Heart left ventricle (tissue), 16 donors: ENCODE measurements at regions not wholly inside any gene's neighbourhood (a gene's known extent, or its start where the extent isn't known, plus 50 kb on each side); places are given as distances from the start of the nearest gene placed in this dataset.
"Not testable (repeated sequence)": the region's sequence is repeated elsewhere in the genome, so short reads cannot be mapped to it uniquely, and the experiment has no call there.

ENCODE experiments used
- ATAC-seq, 4 donors: fragments of 200-7000 bp; cut with Tn5 transposase; one replicate each; pipeline ENCODE4 v1.9.1; 2020 to 2022; ENCODE audit warnings: moderate library complexity in 4 of 4, mild to moderate bottlenecking in 3 of 4, moderate number of reproducible peaks in 1 of 4
- DNase-seq, 5 donors: peaks; one replicate each; pipeline ENCODE4 v3.0.0-alpha.2; 2020
- H3K27ac ChIP-seq, 12 donors: fragments of 200-600 bp; sonication (generic) in 4 of 12; one replicate each; pipeline versions ENCODE4 v1.5.0 to v1.8.0; 2016 to 2022; ENCODE audit warnings: mild to moderate bottlenecking in 2 of 12
- H3K27me3 ChIP-seq, 9 donors: fragments of 200-600 bp; sonication (generic) in 2 of 9; one replicate each; pipeline versions ENCODE4 v1.5.1 to v1.8.0; 2016 to 2022; ENCODE audit warnings: mild to moderate bottlenecking in 3 of 9
- H3K36me3 ChIP-seq, 9 donors: fragments of 200-600 bp; sonication (generic) in 2 of 9; one replicate each; pipeline versions ENCODE4 v1.5.0 to v1.8.0; 2018 to 2022; ENCODE audit warnings: mild to moderate bottlenecking in 2 of 9
- H3K4me1 ChIP-seq, 12 donors: fragments of 200-600 bp; sonication (generic) in 4 of 12; one replicate each; pipeline versions ENCODE4 v1.5.0 to v1.8.0; 2016 to 2022; ENCODE audit warnings: mild to moderate bottlenecking in 3 of 12
- H3K4me3 ChIP-seq, 12 donors: fragments of 200-600 bp; sonication (generic) in 4 of 12; one replicate each; pipeline versions ENCODE4 v1.5.0 to v1.8.0; 2017 to 2022; ENCODE audit warnings: mild to moderate bottlenecking in 9 of 12, moderate library complexity in 4 of 12
- H3K9me3 ChIP-seq, 12 donors: fragments of 200-600 bp; sonication (generic) in 4 of 12; one replicate each; pipeline versions ENCODE4 v1.5.0 to v1.8.0; 2016 to 2022; ENCODE audit warnings: mild to moderate bottlenecking in 1 of 12
- POLR2A ChIP-seq, 2 donors: fragments of 450-650 bp; IDR thresholded peaks; one replicate each; pipeline ENCODE4 v1.6.1; 2017; ENCODE audit warnings: antibody characterized with exemption in 2 of 2, mild to moderate bottlenecking in 2 of 2, moderate library complexity in 2 of 2
- WGBS, 4 donors: extraction: QIAGEN DNeasy Blood & Tissue Kit in 2 of 4; methylation state at CpG; one replicate each; pipeline versions ENCODE4 v1.1.5 to v1.1.7; 2013 to 2018; 5-methylcytosine and 5-hydroxymethylcytosine counted together
- intact Hi-C, 10 donors: fragments of 100-400 bp; cut with DNase I; formaldehyde crosslinking; loops; one replicate each; pipeline versions ENCODE4 v1.11.1 to v1.14.2; 2022
- TF ChIP-seq, protein P1 (sequence below), 12 donors: fragments of 200-600 bp; sonication (generic) in 4 of 12; IDR thresholded peaks; one replicate each; pipeline versions ENCODE4 v1.5.0 to v1.8.0; 2018 to 2022; ENCODE audit warnings: antibody characterized with exemption in 12 of 12, mild to moderate bottlenecking in 5 of 12
- donor health status: ischemic (EF 13 %, LVEDD 7.1; RV severe dilation, severe dysfunction).
- donor health status: healthy with polysubstance abuse.
- donor health status: DM: no; HTN: yes; CAD: no.
- donor health status: DM: no; HTN: no; CAD: no.
- donor health status: ischemic (EF 25% LVEDD 6.9; RV normal size, moderate dysfunction).
- donor health status: ischemic (EF 25% LVEDD 5.7; RV mildly dilated, moderate dysfunction).
- donor health status: healthy.
- donor health status: DM: yes; HTN: yes; CAD: no.
- donor health status: ischemic (EF 35%, LVEDD 5.7; RV mildly dilated, moderate dysfunction).
- donor health status: nonischemic (EF 11% LVEDD 7.7; RV severe dilation, severe dysfunction).
- donor health status: DM: yes; HTN: yes; CAD: no.
- donor health status: PGD.
- donor health status: ischemic (EF 29% LVEDD 5.4; RV normal size, mild dysfunction).
- donor health status: nonischemic (EF 23%, LVEDD 6.1; RV moderate dilation, normal function).

DNA sequence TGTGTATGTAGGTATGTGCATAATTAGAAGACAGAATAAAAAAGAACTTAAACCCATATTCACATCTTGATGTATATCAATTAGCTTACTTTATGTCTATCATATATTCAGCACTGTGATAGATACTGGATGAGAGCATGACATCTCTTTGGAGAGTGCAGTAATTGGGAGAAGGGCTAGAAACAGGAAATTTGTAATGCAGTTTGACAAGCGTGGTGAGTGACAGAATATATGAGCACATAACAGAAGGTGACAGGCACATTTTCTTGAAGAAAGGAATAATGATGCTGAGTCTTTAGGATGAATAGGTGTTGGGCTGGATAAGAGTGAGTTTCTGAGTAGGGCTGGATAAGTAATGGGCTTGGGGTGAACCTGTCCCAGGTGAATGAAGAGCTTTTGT is 680.3 kb upstream of the ZNF385D start:
- 64 to 76% (median 72%) methylated on average over 1 of the region's 1 CpG for WGBS, 4 donors
- intact Hi-C loops: no loop called here
- no peak overlapping the region for H3K27ac ChIP-seq
- H3K36me3 ChIP-seq: no peaks in the 10 kb centered on the region
- ATAC-seq (no peak), DNase-seq (no peak)
- H3K4me1 ChIP-seq: no peaks in the 10 kb centered on the region
- H3K4me3 ChIP-seq: no peak overlapping the region
- peaks cover 0 to 5% (median 0%) of the 10 kb centered on the region in 12 donors for H3K9me3 ChIP-seq
- TF ChIP-seq, protein P1, sequence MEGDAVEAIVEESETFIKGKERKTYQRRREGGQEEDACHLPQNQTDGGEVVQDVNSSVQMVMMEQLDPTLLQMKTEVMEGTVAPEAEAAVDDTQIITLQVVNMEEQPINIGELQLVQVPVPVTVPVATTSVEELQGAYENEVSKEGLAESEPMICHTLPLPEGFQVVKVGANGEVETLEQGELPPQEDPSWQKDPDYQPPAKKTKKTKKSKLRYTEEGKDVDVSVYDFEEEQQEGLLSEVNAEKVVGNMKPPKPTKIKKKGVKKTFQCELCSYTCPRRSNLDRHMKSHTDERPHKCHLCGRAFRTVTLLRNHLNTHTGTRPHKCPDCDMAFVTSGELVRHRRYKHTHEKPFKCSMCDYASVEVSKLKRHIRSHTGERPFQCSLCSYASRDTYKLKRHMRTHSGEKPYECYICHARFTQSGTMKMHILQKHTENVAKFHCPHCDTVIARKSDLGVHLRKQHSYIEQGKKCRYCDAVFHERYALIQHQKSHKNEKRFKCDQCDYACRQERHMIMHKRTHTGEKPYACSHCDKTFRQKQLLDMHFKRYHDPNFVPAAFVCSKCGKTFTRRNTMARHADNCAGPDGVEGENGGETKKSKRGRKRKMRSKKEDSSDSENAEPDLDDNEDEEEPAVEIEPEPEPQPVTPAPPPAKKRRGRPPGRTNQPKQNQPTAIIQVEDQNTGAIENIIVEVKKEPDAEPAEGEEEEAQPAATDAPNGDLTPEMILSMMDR (IDR thresholded peaks at IDR 0.05): no peak
- no peak for TF ChIP-seq POLR2A (IDR thresholded peaks at IDR 0.05)
- H3K27me3 ChIP-seq: no peaks in the 10 kb centered on the region

DNA sequence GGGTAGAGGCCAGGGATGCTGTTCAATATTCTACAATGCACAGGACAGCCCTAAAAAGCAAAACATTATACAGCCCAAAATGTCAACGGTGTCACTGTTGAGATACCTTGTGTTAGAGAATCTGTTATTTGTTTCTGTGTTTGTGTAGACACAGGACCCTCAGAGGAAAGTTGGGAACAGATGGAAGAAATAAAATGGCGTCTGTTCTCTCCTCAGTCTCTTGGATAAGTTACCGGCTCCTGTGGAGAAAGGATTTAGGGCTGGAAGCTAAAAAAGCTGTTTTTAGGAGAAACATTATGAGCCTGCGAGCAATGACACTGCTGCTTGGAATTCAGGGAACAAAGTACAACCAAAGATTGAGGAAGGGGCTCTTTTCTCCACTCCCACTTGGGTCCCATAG is 688.6 kb upstream of the ZNF385D start:
- ATAC-seq (no peak), DNase-seq (no peak)
- Histone ChIP-seq H3K4me3 (no peak overlapping the region), H3K27ac (no peak overlapping the region), H3K36me3 (no peaks in the 10 kb centered on the region), H3K4me1 (no peaks in the 10 kb centered on the region), H3K27me3 (no peaks in the 10 kb centered on the region), H3K9me3 (no peaks in the 10 kb centered on the region)
- WGBS, 4 donors: 72 to 84% (median 80%) methylated on average over 4 of the region's 4 CpGs
- intact Hi-C loops: no loop called here
- no peak for TF ChIP-seq POLR2A (IDR thresholded peaks at IDR 0.05)
- TF ChIP-seq, protein P1 (IDR thresholded peaks at IDR 0.05): no peak

DNA sequence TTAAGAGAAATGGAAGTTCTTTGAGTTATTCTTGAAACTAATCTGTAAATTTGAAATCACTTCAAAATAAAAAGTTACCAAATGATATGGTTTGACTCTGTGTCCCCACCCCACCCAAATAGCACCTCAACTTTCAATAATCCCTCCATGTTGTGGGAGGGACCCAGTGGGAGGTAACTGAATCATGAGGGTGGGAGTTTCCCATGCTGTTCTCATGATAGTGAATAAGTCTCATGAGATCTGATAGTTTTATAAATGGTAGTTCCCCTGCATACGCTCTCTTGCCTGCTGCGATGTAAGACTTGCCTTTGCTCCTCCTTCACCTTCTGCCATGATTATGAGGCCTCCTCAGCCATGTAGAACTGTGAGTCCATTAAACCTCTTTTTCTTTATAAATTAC is 690.7 kb upstream of the ZNF385D start:
- H3K4me1 ChIP-seq: no peaks in the 10 kb centered on the region
- ATAC-seq (no peak), DNase-seq (no peak)
- H3K4me3 ChIP-seq: no peak overlapping the region
- no peak overlapping the region for H3K27ac ChIP-seq
- WGBS, 4 donors: 85 to 97% (median 89%) methylated on average over 2 of the region's 2 CpGs
- no peaks in the 10 kb centered on the region for H3K36me3 ChIP-seq
- H3K27me3 ChIP-seq: no peaks in the 10 kb centered on the region
- intact Hi-C loops: no loop called here
- no peak for TF ChIP-seq POLR2A (IDR thresholded peaks at IDR 0.05)
- TF ChIP-seq, protein P1 (IDR thresholded peaks at IDR 0.05): no peak
- H3K9me3 ChIP-seq: no peaks in the 10 kb centered on the region

DNA sequence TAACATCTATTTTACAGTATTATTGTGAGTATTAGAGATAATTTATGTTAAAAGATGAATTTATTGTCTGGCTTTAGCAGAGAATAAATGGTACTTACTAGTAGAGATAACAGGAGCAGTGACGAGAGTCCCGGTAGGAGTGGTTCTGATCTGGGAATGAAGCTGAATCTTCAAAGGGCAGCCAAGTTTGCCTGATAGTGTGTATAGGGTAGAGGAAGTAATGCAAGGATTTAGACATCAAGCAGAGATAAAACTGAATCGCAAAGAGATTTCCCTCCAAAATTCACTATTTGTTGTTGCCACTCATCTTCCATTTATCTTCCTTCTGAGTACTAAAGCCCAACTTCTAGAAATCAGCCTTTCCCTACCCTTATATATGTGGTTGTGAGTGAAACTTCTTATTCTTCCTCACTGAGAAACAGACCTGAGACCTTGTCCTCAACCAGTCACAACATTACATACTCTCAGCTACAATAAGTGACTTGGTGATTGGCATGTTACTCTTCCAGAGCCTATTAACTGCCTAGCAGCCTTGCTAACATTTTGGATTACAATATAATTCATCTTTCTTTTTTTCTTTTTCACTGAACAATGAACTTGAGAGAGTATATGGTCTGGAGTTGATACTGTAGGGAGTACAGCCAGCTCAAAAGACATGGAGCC is 692.7 kb upstream of the ZNF385D start:
- ATAC-seq (no peak), DNase-seq (no peak)
- no peaks in the 10 kb centered on the region for H3K27me3 ChIP-seq
- H3K36me3 ChIP-seq: no peaks in the 10 kb centered on the region
- H3K9me3 ChIP-seq: no peaks in the 10 kb centered on the region
- TF ChIP-seq POLR2A (IDR thresholded peaks at IDR 0.05): no peak
- TF ChIP-seq, protein P1 (IDR thresholded peaks at IDR 0.05): no peak
- H3K27ac ChIP-seq: no peak overlapping the region
- intact Hi-C loops: no loop called here
- no peak overlapping the region for H3K4me3 ChIP-seq
- WGBS, 4 donors: 61 to 74% (median 64%) methylated on average over 3 of the region's 3 CpGs
- no peaks in the 10 kb centered on the region for H3K4me1 ChIP-seq

DNA sequence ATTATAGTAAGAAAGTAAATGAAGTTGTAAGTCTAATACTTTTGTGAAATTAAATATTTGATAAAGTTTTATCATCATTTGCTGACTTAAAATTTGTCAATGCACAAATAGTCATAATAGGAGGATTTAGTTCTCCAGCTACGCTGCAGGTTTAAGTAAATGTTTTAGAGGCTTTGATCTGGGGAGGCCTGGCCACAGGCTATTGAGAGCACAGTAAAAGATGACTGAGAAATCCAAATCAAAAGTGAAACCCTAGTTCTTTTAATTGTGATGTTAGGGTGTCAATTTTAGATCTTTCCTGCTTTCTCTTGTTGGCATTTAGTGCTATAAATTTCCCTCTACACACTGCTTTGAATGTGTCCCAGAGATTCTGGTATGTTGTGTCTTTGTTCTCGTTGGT is 694.3 kb upstream of the ZNF385D start:
- WGBS, 4 donors: 71 to 81% (median 73%) methylated on average over 1 to 2 of the region's 2 CpGs

More for the DNA sequence above, 694.3 kb upstream of the ZNF385D start:
- DNase-seq, H3K27me3 ChIP-seq, H3K4me1 ChIP-seq, H3K27ac ChIP-seq, H3K9me3 ChIP-seq, intact Hi-C loops, H3K4me3 ChIP-seq, ATAC-seq, H3K36me3 ChIP-seq: not testable (repeated sequence)
